SK-N-SH treated with all-trans-retinoic acid at 6 μM for 48 hours (cell line): ENCODE measurements at regions not wholly inside any gene's neighbourhood (a gene's known extent, or its start where the extent isn't known, plus 50 kb on each side); places are given as distances from the start of the nearest gene placed in this dataset.

Experiments used
- ARNTL ChIP-seq: fragments of 450-650 bp; formaldehyde crosslinking; IDR thresholded peaks from 2 replicates; pipeline ENCODE4 v1.5.0; 2020; ENCODE audit warnings: low read depth, mild to moderate bottlenecking, moderate library complexity, borderline replicate concordance
- BACH2 ChIP-seq: fragments of 250-450 bp; sonication (Bioruptor Pico); IDR thresholded peaks from 2 replicates; pipeline ENCODE4 v1.9.0; 2021; ENCODE audit warnings: mild to moderate bottlenecking, borderline replicate concordance
- CSDC2 ChIP-seq: fragments of 250-450 bp; sonication (Bioruptor Pico); IDR thresholded peaks from 2 replicates; pipeline ENCODE4 v1.5.0; 2020; ENCODE audit warnings: mild to moderate bottlenecking, moderate library complexity
- ESRRG ChIP-seq: fragments of 250-450 bp; sonication (Bioruptor Pico); IDR thresholded peaks from 2 replicates; pipeline ENCODE4 v1.6.1; 2021; ENCODE audit warnings: mild to moderate bottlenecking
- GLIS3 ChIP-seq: fragments of 250-450 bp; sonication (Bioruptor Pico); IDR thresholded peaks from 2 replicates; pipeline ENCODE4 v1.5.0; 2020; ENCODE audit warnings: mild to moderate bottlenecking, moderate library complexity
- RARB ChIP-seq: fragments of 250-450 bp; sonication (Bioruptor Pico); IDR thresholded peaks from 2 replicates; pipeline ENCODE4 v1.8.0; 2021; ENCODE audit warnings: mild to moderate bottlenecking, moderate library complexity
- SNAI2 ChIP-seq: fragments of 250-450 bp; sonication (Bioruptor Pico); IDR thresholded peaks from 2 replicates; pipeline ENCODE4 v1.5.0; 2020; ENCODE audit warnings: mild to moderate bottlenecking, moderate library complexity
- TCF4 ChIP-seq: fragments of 250-450 bp; sonication (Bioruptor Pico); IDR thresholded peaks from 2 replicates; pipeline ENCODE4 v1.8.0; 2021; ENCODE audit warnings: mild to moderate bottlenecking, moderate library complexity, borderline replicate concordance
- TOX ChIP-seq: fragments of 250-450 bp; sonication (Bioruptor Pico); IDR thresholded peaks from 2 replicates; pipeline ENCODE4 v1.8.0; 2021; ENCODE audit warnings: mild to moderate bottlenecking, moderate library complexity, borderline replicate concordance
- ZFP30 ChIP-seq: fragments of 450-650 bp; formaldehyde crosslinking; IDR thresholded peaks from 2 replicates; pipeline ENCODE4 v1.5.0; 2022; ENCODE audit warnings: mild to moderate bottlenecking, moderate library complexity
- TF ChIP-seq, protein P1 (sequence below): fragments of 250-450 bp; sonication (Bioruptor Pico); IDR thresholded peaks from 2 replicates; pipeline ENCODE4 v1.8.0; 2020; ENCODE audit warnings: mild to moderate bottlenecking, moderate library complexity, borderline replicate concordance
- TF ChIP-seq, protein P2 (sequence below): fragments of 250-450 bp; sonication (Bioruptor Pico); IDR thresholded peaks from 2 replicates; pipeline ENCODE4 v1.5.1; 2021; ENCODE audit warnings: mild to moderate bottlenecking, moderate library complexity
- TF ChIP-seq, protein P3 (sequence below): fragments of 250-450 bp; sonication (Bioruptor Pico); IDR thresholded peaks from 2 replicates; pipeline ENCODE4 v1.5.1; 2020; ENCODE audit warnings: low read depth, mild to moderate bottlenecking, moderate library complexity
- TF ChIP-seq, protein P4 (sequence below): fragments of 250-450 bp; sonication (Bioruptor Pico); IDR thresholded peaks from 2 replicates; pipeline ENCODE4 v1.5.0; 2020; ENCODE audit warnings: mild to moderate bottlenecking, moderate library complexity

DNA sequence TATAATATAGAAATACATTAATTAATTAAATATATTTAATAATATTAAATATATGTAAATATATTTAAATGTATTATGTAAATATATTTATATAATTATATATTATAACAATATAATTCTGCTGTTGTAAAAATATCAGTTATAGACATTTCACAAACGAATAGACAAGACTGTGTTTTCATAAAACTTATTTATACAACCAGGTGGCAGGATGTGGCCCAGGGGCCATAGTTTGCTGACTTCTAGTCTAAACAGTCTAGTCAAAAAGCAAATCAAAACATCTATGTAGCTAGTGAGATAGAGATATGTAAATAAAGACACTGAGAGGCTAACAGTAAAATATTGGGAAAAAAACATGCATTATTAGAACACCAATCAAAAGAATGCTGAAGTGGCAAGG is 136.4 kb downstream of the TBXT start:
- TF ChIP-seq BACH2 = no peak
- TF ChIP-seq, protein P1, sequence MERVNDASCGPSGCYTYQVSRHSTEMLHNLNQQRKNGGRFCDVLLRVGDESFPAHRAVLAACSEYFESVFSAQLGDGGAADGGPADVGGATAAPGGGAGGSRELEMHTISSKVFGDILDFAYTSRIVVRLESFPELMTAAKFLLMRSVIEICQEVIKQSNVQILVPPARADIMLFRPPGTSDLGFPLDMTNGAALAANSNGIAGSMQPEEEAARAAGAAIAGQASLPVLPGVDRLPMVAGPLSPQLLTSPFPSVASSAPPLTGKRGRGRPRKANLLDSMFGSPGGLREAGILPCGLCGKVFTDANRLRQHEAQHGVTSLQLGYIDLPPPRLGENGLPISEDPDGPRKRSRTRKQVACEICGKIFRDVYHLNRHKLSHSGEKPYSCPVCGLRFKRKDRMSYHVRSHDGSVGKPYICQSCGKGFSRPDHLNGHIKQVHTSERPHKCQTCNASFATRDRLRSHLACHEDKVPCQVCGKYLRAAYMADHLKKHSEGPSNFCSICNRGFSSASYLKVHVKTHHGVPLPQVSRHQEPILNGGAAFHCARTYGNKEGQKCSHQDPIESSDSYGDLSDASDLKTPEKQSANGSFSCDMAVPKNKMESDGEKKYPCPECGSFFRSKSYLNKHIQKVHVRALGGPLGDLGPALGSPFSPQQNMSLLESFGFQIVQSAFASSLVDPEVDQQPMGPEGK (CRISPR knock-in tag) = no peak
- TF ChIP-seq, protein P2, sequence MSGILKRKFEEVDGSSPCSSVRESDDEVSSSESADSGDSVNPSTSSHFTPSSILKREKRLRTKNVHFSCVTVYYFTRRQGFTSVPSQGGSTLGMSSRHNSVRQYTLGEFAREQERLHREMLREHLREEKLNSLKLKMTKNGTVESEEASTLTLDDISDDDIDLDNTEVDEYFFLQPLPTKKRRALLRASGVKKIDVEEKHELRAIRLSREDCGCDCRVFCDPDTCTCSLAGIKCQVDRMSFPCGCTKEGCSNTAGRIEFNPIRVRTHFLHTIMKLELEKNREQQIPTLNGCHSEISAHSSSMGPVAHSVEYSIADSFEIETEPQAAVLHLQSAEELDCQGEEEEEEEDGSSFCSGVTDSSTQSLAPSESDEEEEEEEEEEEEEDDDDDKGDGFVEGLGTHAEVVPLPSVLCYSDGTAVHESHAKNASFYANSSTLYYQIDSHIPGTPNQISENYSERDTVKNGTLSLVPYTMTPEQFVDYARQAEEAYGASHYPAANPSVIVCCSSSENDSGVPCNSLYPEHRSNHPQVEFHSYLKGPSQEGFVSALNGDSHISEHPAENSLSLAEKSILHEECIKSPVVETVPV (CRISPR knock-in tag) = no peak
- no peak for TF ChIP-seq SNAI2 (CRISPR knock-in tag)
- TF ChIP-seq TCF4 = no peak
- TF ChIP-seq CSDC2 (CRISPR knock-in tag) = no peak
- TF ChIP-seq TOX (CRISPR knock-in tag) = no peak
- TF ChIP-seq, protein P3, sequence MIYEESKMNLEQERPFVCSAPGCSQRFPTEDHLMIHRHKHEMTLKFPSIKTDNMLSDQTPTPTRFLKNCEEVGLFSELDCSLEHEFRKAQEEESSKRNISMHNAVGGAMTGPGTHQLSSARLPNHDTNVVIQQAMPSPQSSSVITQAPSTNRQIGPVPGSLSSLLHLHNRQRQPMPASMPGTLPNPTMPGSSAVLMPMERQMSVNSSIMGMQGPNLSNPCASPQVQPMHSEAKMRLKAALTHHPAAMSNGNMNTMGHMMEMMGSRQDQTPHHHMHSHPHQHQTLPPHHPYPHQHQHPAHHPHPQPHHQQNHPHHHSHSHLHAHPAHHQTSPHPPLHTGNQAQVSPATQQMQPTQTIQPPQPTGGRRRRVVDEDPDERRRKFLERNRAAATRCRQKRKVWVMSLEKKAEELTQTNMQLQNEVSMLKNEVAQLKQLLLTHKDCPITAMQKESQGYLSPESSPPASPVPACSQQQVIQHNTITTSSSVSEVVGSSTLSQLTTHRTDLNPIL (CRISPR knock-in tag) = no peak
- TF ChIP-seq ZFP30 (CRISPR knock-in tag) = no peak
- TF ChIP-seq ARNTL = no peak
- TF ChIP-seq RARB = no peak
- no peak for TF ChIP-seq GLIS3 (CRISPR knock-in tag)
- TF ChIP-seq, protein P4, sequence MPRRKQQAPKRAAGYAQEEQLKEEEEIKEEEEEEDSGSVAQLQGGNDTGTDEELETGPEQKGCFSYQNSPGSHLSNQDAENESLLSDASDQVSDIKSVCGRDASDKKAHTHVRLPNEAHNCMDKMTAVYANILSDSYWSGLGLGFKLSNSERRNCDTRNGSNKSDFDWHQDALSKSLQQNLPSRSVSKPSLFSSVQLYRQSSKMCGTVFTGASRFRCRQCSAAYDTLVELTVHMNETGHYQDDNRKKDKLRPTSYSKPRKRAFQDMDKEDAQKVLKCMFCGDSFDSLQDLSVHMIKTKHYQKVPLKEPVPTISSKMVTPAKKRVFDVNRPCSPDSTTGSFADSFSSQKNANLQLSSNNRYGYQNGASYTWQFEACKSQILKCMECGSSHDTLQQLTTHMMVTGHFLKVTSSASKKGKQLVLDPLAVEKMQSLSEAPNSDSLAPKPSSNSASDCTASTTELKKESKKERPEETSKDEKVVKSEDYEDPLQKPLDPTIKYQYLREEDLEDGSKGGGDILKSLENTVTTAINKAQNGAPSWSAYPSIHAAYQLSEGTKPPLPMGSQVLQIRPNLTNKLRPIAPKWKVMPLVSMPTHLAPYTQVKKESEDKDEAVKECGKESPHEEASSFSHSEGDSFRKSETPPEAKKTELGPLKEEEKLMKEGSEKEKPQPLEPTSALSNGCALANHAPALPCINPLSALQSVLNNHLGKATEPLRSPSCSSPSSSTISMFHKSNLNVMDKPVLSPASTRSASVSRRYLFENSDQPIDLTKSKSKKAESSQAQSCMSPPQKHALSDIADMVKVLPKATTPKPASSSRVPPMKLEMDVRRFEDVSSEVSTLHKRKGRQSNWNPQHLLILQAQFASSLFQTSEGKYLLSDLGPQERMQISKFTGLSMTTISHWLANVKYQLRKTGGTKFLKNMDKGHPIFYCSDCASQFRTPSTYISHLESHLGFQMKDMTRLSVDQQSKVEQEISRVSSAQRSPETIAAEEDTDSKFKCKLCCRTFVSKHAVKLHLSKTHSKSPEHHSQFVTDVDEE (CRISPR knock-in tag) = no peak
- TF ChIP-seq ESRRG (CRISPR knock-in tag) = no peak
